Ishikawa (cell line): ENCODE measurements at regions not wholly inside any gene's neighbourhood (a gene's known extent, or its start where the extent isn't known, plus 50 kb on each side); places are given as distances from the start of the nearest gene placed in this dataset.

Source experiments
- CEBPB ChIP-seq: IDR thresholded peaks from 2 replicates; pipeline ENCODE4 v1.6.1; 2012
- EGR1 ChIP-seq: IDR thresholded peaks from 2 replicates; pipeline ENCODE4 v1.6.1; 2012
- EP300 ChIP-seq: IDR thresholded peaks from 2 replicates; pipeline ENCODE4 v1.6.1; 2012; ENCODE audit warnings: borderline replicate concordance
- MAX ChIP-seq: IDR thresholded peaks from 2 replicates; pipeline ENCODE4 v1.6.1; 2012
- RAD21 ChIP-seq: IDR thresholded peaks from 2 replicates; pipeline ENCODE4 v1.6.1; 2012; ENCODE audit warnings: low read depth
- REST ChIP-seq: IDR thresholded peaks from 2 replicates; pipeline ENCODE4 v1.6.1; 2012; ENCODE audit warnings: low read depth, mild to moderate bottlenecking
- TAF1 ChIP-seq: IDR thresholded peaks from 2 replicates; pipeline ENCODE4 v1.6.1; 2012; ENCODE audit warnings: low read depth, mild to moderate bottlenecking
- TEAD4 ChIP-seq: IDR thresholded peaks from 2 replicates; pipeline ENCODE4 v1.6.1; 2012
- YY1 ChIP-seq: IDR thresholded peaks from 2 replicates; pipeline ENCODE4 v1.6.1; 2012; ENCODE audit warnings: low read depth

- TF ChIP-seq EP300 (no peak), YY1 (no peak), CEBPB (no peak), RAD21 (no peak), MAX (no peak), EGR1 (no peak), TEAD4 (no peak), REST (no peak), TAF1 (no peak)
Measured at GRCh38 chr5:174501461-174502069, 222.8 kb upstream of the MSX2 start.
